HG03108 (cell line): ENCODE measurements at regions not wholly inside any gene's neighbourhood (a gene's known extent, or its start where the extent isn't known, plus 50 kb on each side); places are given as distances from the start of the nearest gene placed in this dataset.
A peak's percentile ranks its signal among the peaks of the same experiment; 100 is the strongest.
"Not testable (repeated sequence)": the region's sequence is repeated elsewhere in the genome, so short reads cannot be mapped to it uniquely, and the experiment has no call there.

ENCODE experiments used
- ATAC-seq: cut with Tn5 transposase; IDR thresholded peaks from one replicate; pipeline ENCODE4 v1.9.1; 2021; ENCODE audit warnings: moderate library complexity; ENCODE audit not compliant: unreplicated experiment

- ATAC-seq, result no peak
These were observed 410.4 kb upstream of the AUTS2 start for GRCh38 chr7:69187824-69188333.

- no peak for ATAC-seq
These were observed 408.9 kb upstream of the AUTS2 start for GRCh38 chr7:69189406-69189805.

GRCh38 chr7:69190025-69190424 lies 408.2 kb upstream of the AUTS2 start:
- no peak for ATAC-seq

- no peak for ATAC-seq
These were observed 407.5 kb upstream of the AUTS2 start for GRCh38 chr7:69190763-69191162.

GRCh38 chr7:69192134-69192533 lies 406.1 kb upstream of the AUTS2 start:
- no peak for ATAC-seq

GRCh38 chr7:69193061-69193460 lies 405.2 kb upstream of the AUTS2 start:
- ATAC-seq, result no peak

- ATAC-seq, result no peak
These were observed 401.7 kb upstream of the AUTS2 start for GRCh38 chr7:69196593-69196992.

- no peak for ATAC-seq
These were observed 400.0 kb upstream of the AUTS2 start for GRCh38 chr7:69198250-69198649.

GRCh38 chr7:69199041-69199440 lies 399.2 kb upstream of the AUTS2 start:
- no peak for ATAC-seq

GRCh38 chr7:69199661-69200060 lies 398.6 kb upstream of the AUTS2 start:
- no peak for ATAC-seq

- no peak for ATAC-seq
These were observed 394.4 kb upstream of the AUTS2 start for GRCh38 chr7:69203871-69204270.

GRCh38 chr7:69204943-69205342 lies 393.3 kb upstream of the AUTS2 start:
- no peak for ATAC-seq

GRCh38 chr7:69205581-69205980 lies 392.7 kb upstream of the AUTS2 start:
- no peak for ATAC-seq

GRCh38 chr7:69208276-69208675 lies 390.0 kb upstream of the AUTS2 start:
- ATAC-seq, result no peak

- ATAC-seq, result peak; percentile 93
These were observed 389.4 kb upstream of the AUTS2 start for GRCh38 chr7:69208848-69209247.

GRCh38 chr7:69211336-69211735 lies 386.9 kb upstream of the AUTS2 start:
- no peak for ATAC-seq

- no peak for ATAC-seq
These were observed 386.5 kb upstream of the AUTS2 start for GRCh38 chr7:69211739-69212138.

- ATAC-seq, result no peak
These were observed 384.4 kb upstream of the AUTS2 start for GRCh38 chr7:69213878-69214277.

GRCh38 chr7:69215516-69215915 lies 382.8 kb upstream of the AUTS2 start:
- ATAC-seq, result not testable (repeated sequence)

GRCh38 chr7:69217516-69218350 lies 380.5 kb upstream of the AUTS2 start:
- ATAC-seq, result no peak

GRCh38 chr7:69218576-69218975 lies 379.7 kb upstream of the AUTS2 start:
- no peak for ATAC-seq

- ATAC-seq, result no peak
These were observed 378.9 kb upstream of the AUTS2 start for GRCh38 chr7:69219381-69219780.
